ENCODE measurements at regions not wholly inside any gene's neighbourhood (a gene's known extent, or its start where the extent isn't known, plus 50 kb on each side); places are given as distances from the start of the nearest gene placed in this dataset.

- no peak for TF ChIP-seq CTCF (IDR thresholded peaks at IDR 0.05)
- no peak for TF ChIP-seq POLR2A (IDR thresholded peaks at IDR 0.05)
Observed at GRCh38 chr5:113683211-113683610, 169.7 kb downstream of the YTHDC2 start.
